ENCODE measurements at regions not wholly inside any gene's neighbourhood (a gene's known extent, or its start where the extent isn't known, plus 50 kb on each side); places are given as distances from the start of the nearest gene placed in this dataset.
"Not testable (repeated sequence)": the region's sequence is repeated elsewhere in the genome, so short reads cannot be mapped to it uniquely, and the experiment has no call there.

GRCh38 chr15:75771054-75771453, 58.4 kb upstream of the CSPG4 start:
- TF ChIP-seq CTCF (conservative IDR thresholded peaks at IDR 0.05; ENCODE audit: low read depth, low read length); EZH2 (IDR thresholded peaks at IDR 0.05; ENCODE audit: low read length, unreplicated experiment): not testable (repeated sequence)
